Hepatocyte (in vitro differentiated cells): ENCODE measurements at regions not wholly inside any gene's neighbourhood (a gene's known extent, or its start where the extent isn't known, plus 50 kb on each side); places are given as distances from the start of the nearest gene placed in this dataset.

Experiments used
- DNase-seq: peaks from one replicate; pipeline ENCODE4 v3.0.0-alpha.2; 2016; ENCODE audit warnings: low spot score
- H2AFZ ChIP-seq: fragments of 200-600 bp; sonication (generic); 2 replicates; pipeline ENCODE4 v1.6.0; 2016; ENCODE audit warnings: antibody characterized with exemption, mild to moderate bottlenecking
- H3K27ac ChIP-seq: fragments of 200-600 bp; sonication (generic); 2 replicates; pipeline ENCODE4 v1.5.1; 2016; ENCODE audit warnings: mild to moderate bottlenecking
- H3K27me3 ChIP-seq: fragments of 200-600 bp; sonication (generic); 2 replicates; pipeline ENCODE4 v1.6.1; 2016
- H3K36me3 ChIP-seq: fragments of 200-600 bp; sonication (generic); replicated peaks from 2 replicates; pipeline ENCODE4 v1.5.1; 2016; ENCODE audit warnings: low read depth; ENCODE audit not compliant: insufficient read depth
- H3K4me1 ChIP-seq: fragments of 200-600 bp; sonication (generic); 2 replicates; pipeline ENCODE4 v1.5.1; 2016; ENCODE audit warnings: mild to moderate bottlenecking, moderate library complexity; ENCODE audit not compliant: insufficient read depth
- H3K4me2 ChIP-seq: fragments of 200-600 bp; sonication (generic); 2 replicates; pipeline ENCODE4 v1.6.0; 2016
- H3K4me3 ChIP-seq: fragments of 200-600 bp; sonication (generic); 2 replicates; pipeline ENCODE4 v1.5.1; 2016; ENCODE audit warnings: mild to moderate bottlenecking
- H3K79me2 ChIP-seq: fragments of 200-600 bp; sonication (generic); 2 replicates; pipeline ENCODE4 v1.6.0; 2017; ENCODE audit warnings: mild to moderate bottlenecking
- H3K9me2 ChIP-seq: fragments of 200-600 bp; sonication (generic); replicated peaks from 2 replicates; pipeline ENCODE4 v1.6.0; 2017; ENCODE audit warnings: mild to moderate bottlenecking; ENCODE audit not compliant: insufficient read depth
- H3K9me3 ChIP-seq: fragments of 200-600 bp; sonication (generic); 2 replicates; pipeline ENCODE4 v1.5.1; 2016; ENCODE audit warnings: low read depth, mild to moderate bottlenecking
- H4K20me1 ChIP-seq: fragments of 200-600 bp; sonication (generic); 2 replicates; pipeline ENCODE4 v1.6.0; 2016; ENCODE audit warnings: mild to moderate bottlenecking; ENCODE audit not compliant: insufficient read depth, poor library complexity, severe bottlenecking
- EZH2 ChIP-seq: fragments of 200-600 bp; sonication (generic); IDR thresholded peaks from 2 replicates; pipeline ENCODE4 v1.6.1; 2016; ENCODE audit warnings: antibody characterized with exemption, mild to moderate bottlenecking, borderline replicate concordance
- EZH2phosphoT487 ChIP-seq: fragments of 200-600 bp; sonication (generic); IDR thresholded peaks from one replicate; pipeline ENCODE4 v1.6.1; 2018; ENCODE audit warnings: antibody characterized with exemption, mild to moderate bottlenecking, low read depth, moderate library complexity; ENCODE audit not compliant: unreplicated experiment, severe bottlenecking
- WGBS: methylation state at CpG from one replicate; pipeline ENCODE4 v1.1.6; 2016; ENCODE audit warnings: low lambda C conversion rate; ENCODE audit errors: missing lambda C conversion rate; 5-methylcytosine and 5-hydroxymethylcytosine counted together
- TF ChIP-seq, protein P1 (sequence below): fragments of 200-600 bp; sonication (generic); IDR thresholded peaks from 2 replicates; pipeline ENCODE4 v1.5.1; 2016; ENCODE audit warnings: antibody characterized with exemption, mild to moderate bottlenecking; ENCODE audit not compliant: poor library complexity

- no peaks in the 10 kb centered on the region for H3K27me3 ChIP-seq
- H3K4me1 ChIP-seq = no peaks in the 10 kb centered on the region
- H3K4me2 ChIP-seq = no peak overlapping the region
- no peaks in the 10 kb centered on the region for H3K36me3 ChIP-seq
- no peak overlapping the region for H3K27ac ChIP-seq
- H3K9me2 ChIP-seq = no peaks in the 10 kb centered on the region
- H3K9me3 ChIP-seq = no peaks in the 10 kb centered on the region
- no peak for TF ChIP-seq EZH2
- TF ChIP-seq, protein P1, sequence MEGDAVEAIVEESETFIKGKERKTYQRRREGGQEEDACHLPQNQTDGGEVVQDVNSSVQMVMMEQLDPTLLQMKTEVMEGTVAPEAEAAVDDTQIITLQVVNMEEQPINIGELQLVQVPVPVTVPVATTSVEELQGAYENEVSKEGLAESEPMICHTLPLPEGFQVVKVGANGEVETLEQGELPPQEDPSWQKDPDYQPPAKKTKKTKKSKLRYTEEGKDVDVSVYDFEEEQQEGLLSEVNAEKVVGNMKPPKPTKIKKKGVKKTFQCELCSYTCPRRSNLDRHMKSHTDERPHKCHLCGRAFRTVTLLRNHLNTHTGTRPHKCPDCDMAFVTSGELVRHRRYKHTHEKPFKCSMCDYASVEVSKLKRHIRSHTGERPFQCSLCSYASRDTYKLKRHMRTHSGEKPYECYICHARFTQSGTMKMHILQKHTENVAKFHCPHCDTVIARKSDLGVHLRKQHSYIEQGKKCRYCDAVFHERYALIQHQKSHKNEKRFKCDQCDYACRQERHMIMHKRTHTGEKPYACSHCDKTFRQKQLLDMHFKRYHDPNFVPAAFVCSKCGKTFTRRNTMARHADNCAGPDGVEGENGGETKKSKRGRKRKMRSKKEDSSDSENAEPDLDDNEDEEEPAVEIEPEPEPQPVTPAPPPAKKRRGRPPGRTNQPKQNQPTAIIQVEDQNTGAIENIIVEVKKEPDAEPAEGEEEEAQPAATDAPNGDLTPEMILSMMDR = no peak
- no peak for TF ChIP-seq EZH2phosphoT487
- DNase-seq = no peak
- no peaks in the 10 kb centered on the region for H4K20me1 ChIP-seq
- 89% methylated on average over 1 of the region's 1 CpG for WGBS
- H3K4me3 ChIP-seq = no peak overlapping the region
- H2AFZ ChIP-seq = no peak overlapping the region
- no peaks in the 10 kb centered on the region for H3K79me2 ChIP-seq
These were observed 159.4 kb upstream of the FST start for GRCh38 chr5:53321073-53321472.

DNA sequence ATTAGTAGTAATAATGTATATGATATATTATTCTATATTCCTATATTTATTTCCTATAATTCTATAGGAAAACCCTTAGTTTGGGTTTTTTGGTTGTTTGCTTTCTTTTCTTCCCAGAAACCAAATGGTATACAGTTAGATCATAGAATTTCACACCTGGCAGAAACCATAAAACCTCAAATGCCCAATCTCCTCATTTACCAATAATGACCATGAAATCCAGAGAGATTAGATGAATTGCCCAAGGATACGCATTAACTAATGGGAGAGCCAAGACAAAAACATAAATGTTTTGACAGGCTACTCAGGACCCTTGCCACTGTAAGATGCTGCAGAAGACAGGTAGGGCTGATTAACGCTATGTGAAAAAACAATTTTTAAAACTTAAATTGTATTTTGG lies 158.7 kb upstream of the FST start:
- no peak overlapping the region for H3K4me2 ChIP-seq
- WGBS = 83% methylated on average over 2 of the region's 2 CpGs

DNA sequence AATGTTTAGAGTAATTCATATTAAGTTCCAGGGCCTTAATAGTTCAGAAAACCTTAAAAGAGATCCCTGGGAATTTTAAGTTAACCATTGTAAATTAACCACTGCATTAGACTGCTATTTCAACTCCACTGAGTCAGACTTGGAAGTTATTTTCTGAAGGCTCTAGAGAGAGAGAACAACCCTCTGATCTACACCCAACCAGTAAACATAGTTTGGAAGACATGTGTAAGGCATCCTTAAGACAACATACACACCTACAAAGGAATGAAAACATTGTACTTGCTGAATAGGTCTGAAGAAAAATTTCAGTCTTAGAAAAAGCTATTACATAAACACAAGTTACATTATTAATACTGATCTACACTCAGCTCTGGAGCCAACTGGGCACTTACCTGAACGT lies 158.2 kb upstream of the FST start:
- DNase-seq = no peak
- TF ChIP-seq EZH2 = no peak
- H3K9me3 ChIP-seq = no peaks in the 10 kb centered on the region
- H3K27me3 ChIP-seq = no peaks in the 10 kb centered on the region
- H3K27ac ChIP-seq = no peak overlapping the region
- WGBS = 89% methylated on average over 1 of the region's 1 CpG
- no peak overlapping the region for H3K4me2 ChIP-seq
- H3K4me3 ChIP-seq = no peak overlapping the region
- no peaks in the 10 kb centered on the region for H3K4me1 ChIP-seq
- no peaks in the 10 kb centered on the region for H4K20me1 ChIP-seq
- no peaks in the 10 kb centered on the region for H3K9me2 ChIP-seq
- H2AFZ ChIP-seq = no peak overlapping the region
- H3K36me3 ChIP-seq = no peaks in the 10 kb centered on the region
- H3K79me2 ChIP-seq = no peaks in the 10 kb centered on the region

More for the DNA sequence above, 158.7 kb upstream of the FST start:
- H3K27me3 ChIP-seq = no peaks in the 10 kb centered on the region
- DNase-seq = no peak
- H2AFZ ChIP-seq = no peak overlapping the region
- TF ChIP-seq EZH2phosphoT487 (no peak), EZH2 (no peak)
- TF ChIP-seq, protein P1 = no peak
- H3K4me1 ChIP-seq = no peaks in the 10 kb centered on the region
- H3K27ac ChIP-seq = no peak overlapping the region
- no peaks in the 10 kb centered on the region for H3K9me2 ChIP-seq
- no peaks in the 10 kb centered on the region for H3K36me3 ChIP-seq
- H3K4me3 ChIP-seq = no peak overlapping the region
- H3K9me3 ChIP-seq = no peaks in the 10 kb centered on the region
- H3K79me2 ChIP-seq = no peaks in the 10 kb centered on the region
- H4K20me1 ChIP-seq = no peaks in the 10 kb centered on the region

DNA sequence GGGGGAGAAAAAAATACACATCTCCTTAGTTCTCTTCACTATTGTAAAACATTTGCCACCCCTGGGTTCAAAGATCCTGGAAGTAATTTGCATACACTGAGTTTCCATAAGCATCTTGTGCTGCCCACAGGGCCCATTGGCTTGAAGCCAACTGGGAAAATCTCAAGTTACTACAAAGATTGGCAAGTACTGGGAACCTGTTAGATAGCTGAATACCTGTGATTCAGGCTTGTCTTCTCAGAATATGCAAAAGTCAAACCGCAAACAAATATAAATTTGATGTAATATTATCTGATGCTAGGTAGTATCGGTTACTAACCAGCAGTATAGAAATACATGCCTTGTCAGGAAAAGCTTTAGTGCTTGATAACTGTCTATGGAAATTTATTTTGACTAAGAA lies 156.9 kb upstream of the FST start:
- H3K9me3 ChIP-seq = no peaks in the 10 kb centered on the region
- 97% methylated on average over 2 of the region's 2 CpGs for WGBS

More for the DNA sequence above, 156.9 kb upstream of the FST start:
- Histone ChIP-seq H2AFZ (no peak overlapping the region), H3K4me2 (no peak overlapping the region), H3K27me3 (no peaks in the 10 kb centered on the region), H3K36me3 (no peaks in the 10 kb centered on the region), H3K79me2 (no peaks in the 10 kb centered on the region), H3K4me1 (no peaks in the 10 kb centered on the region), H3K27ac (no peak overlapping the region), H4K20me1 (no peaks in the 10 kb centered on the region), H3K9me2 (no peaks in the 10 kb centered on the region), H3K4me3 (no peak overlapping the region)
- DNase-seq = no peak
- no peak for TF ChIP-seq EZH2phosphoT487
- TF ChIP-seq, protein P1 = no peak
- TF ChIP-seq EZH2 = no peak
